ENCODE measurements at regions not wholly inside any gene's neighbourhood (a gene's known extent, or its start where the extent isn't known, plus 50 kb on each side); places are given as distances from the start of the nearest gene placed in this dataset.
"Not testable (repeated sequence)": the region's sequence is repeated elsewhere in the genome, so short reads cannot be mapped to it uniquely, and the experiment has no call there.

- DNase-seq (ENCODE audit: extremely low spot score): no peak
- H3K27ac ChIP-seq (ENCODE audit: low read depth): no peak overlapping the region
- 0% methylated on average over 1 of the region's 1 CpG for WGBS
- no peaks in the 10 kb centered on the region for H3K4me1 ChIP-seq (ENCODE audit: insufficient read depth)
- no peak overlapping the region for H3K4me3 ChIP-seq (ENCODE audit: low read depth, low read length)
- H3K36me3 ChIP-seq (ENCODE audit: insufficient read depth): no peaks in the 10 kb centered on the region
These were observed 50.6 kb upstream of the SLC44A3 start for GRCh38 chr1:94769551-94769950.

DNA sequence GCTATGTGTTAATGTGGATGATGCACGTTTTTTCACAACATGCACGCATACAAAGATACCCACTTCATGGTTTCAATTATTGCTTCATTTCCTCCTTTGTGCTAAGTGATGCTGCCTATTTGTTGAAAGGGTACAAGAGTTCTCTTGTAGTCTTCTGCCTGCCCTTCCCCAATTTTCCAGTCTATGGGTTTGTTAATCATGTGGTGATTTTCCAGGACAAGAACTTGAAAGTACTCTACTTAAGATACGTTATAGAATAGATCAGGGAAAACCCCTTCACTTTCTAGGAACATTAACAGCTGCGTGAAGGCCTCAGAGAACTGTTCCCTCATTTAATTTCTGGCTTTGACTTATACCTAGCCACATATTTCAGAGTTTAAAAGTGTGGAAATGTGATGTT is 52.1 kb upstream of the SLC44A3 start:
- no peaks in the 10 kb centered on the region for H3K4me1 ChIP-seq (ENCODE audit: insufficient read depth)
- DNase-seq (ENCODE audit: extremely low spot score): no peak
- no peak overlapping the region for H3K27ac ChIP-seq (ENCODE audit: low read depth)
- H3K4me3 ChIP-seq (ENCODE audit: low read depth, low read length): no peak overlapping the region
- 89% methylated on average over 4 of the region's 4 CpGs for WGBS
- H3K36me3 ChIP-seq (ENCODE audit: insufficient read depth): no peaks in the 10 kb centered on the region

- H3K36me3 ChIP-seq (ENCODE audit: insufficient read depth): no peaks in the 10 kb centered on the region
- 75% methylated on average over 3 of the region's 3 CpGs for WGBS
- no peak for DNase-seq (ENCODE audit: extremely low spot score)
- no peaks in the 10 kb centered on the region for H3K4me1 ChIP-seq (ENCODE audit: insufficient read depth)
- H3K4me3 ChIP-seq (ENCODE audit: low read depth, low read length): no peak overlapping the region
- no peak overlapping the region for H3K27ac ChIP-seq (ENCODE audit: low read depth)
These were observed 54.2 kb upstream of the SLC44A3 start for GRCh38 chr1:94765958-94766357.

GRCh38 chr1:94759188-94759587 is 61.0 kb upstream of the SLC44A3 start:
- Histone ChIP-seq H3K27ac (ENCODE audit: low read depth) (no peak overlapping the region), H3K4me3 (ENCODE audit: low read depth, low read length) (no peak overlapping the region), H3K36me3 (ENCODE audit: insufficient read depth) (no peaks in the 10 kb centered on the region), H3K4me1 (ENCODE audit: insufficient read depth) (peaks cover 3% of the 10 kb centered on the region)
- DNase-seq (ENCODE audit: extremely low spot score): no peak

GRCh38 chr1:94757931-94758330 is 62.2 kb upstream of the SLC44A3 start:
- Histone ChIP-seq H3K4me3 (ENCODE audit: low read depth, low read length) (no peak overlapping the region), H3K27ac (ENCODE audit: low read depth) (no peak overlapping the region), H3K36me3 (ENCODE audit: insufficient read depth) (no peaks in the 10 kb centered on the region), H3K4me1 (ENCODE audit: insufficient read depth) (peaks cover 3% of the 10 kb centered on the region)
- 41% methylated on average over 7 of the region's 7 CpGs for WGBS
- no peak for DNase-seq (ENCODE audit: extremely low spot score)

DNA sequence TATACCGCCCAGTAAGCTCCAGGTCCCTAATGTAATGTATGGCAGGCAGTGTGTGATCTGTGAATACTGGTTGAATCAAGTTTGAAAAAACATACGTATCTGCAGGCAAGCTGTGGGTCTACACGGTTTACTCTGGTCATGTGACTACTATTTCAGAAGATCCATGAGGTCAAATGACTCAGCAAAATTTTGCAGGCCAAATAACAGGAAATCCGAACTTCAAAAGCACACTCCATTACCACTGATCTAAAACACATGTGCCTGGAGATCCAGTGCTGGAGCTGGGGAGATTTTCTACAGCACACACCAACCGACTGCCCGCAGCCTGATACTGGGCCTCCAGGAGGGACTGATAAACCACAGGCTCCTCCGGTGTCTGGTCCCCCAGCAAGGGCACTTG is 64.5 kb upstream of the SLC44A3 start:
- no peak for DNase-seq (ENCODE audit: extremely low spot score)
- Histone ChIP-seq H3K36me3 (ENCODE audit: insufficient read depth) (no peaks in the 10 kb centered on the region), H3K27ac (ENCODE audit: low read depth) (no peak overlapping the region), H3K4me1 (ENCODE audit: insufficient read depth) (peaks cover 3% of the 10 kb centered on the region), H3K4me3 (ENCODE audit: low read depth, low read length) (no peak overlapping the region)
- WGBS: 48% methylated on average over 7 of the region's 7 CpGs

DNA sequence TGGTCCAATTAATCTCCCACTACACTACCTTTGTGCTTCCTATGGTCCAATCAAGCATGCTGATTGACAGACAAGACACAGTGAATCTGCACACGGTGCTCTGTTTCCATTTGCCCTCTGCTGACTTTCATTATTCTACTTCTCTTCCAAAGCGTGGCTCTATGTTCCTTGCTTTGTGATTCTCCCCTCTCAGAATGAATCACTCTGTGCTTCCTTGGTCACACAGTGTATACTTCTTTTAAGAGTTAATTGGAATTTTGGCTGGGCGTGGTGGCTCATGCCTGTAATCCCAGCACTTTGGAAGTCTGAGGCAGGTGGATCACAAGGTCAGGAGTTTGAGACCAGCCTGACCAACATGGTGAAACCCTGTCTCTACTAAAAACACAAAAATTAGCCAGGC is 65.1 kb upstream of the SLC44A3 start:
- 88% methylated on average over 3 of the region's 3 CpGs for WGBS
- DNase-seq (ENCODE audit: extremely low spot score); H3K27ac ChIP-seq (ENCODE audit: low read depth); H3K4me3 ChIP-seq (ENCODE audit: low read depth, low read length); H3K4me1 ChIP-seq (ENCODE audit: insufficient read depth); H3K36me3 ChIP-seq (ENCODE audit: insufficient read depth): not testable (repeated sequence)

GRCh38 chr1:94754570-94754969 is 65.6 kb upstream of the SLC44A3 start:
- no peak for DNase-seq (ENCODE audit: extremely low spot score)

DNA sequence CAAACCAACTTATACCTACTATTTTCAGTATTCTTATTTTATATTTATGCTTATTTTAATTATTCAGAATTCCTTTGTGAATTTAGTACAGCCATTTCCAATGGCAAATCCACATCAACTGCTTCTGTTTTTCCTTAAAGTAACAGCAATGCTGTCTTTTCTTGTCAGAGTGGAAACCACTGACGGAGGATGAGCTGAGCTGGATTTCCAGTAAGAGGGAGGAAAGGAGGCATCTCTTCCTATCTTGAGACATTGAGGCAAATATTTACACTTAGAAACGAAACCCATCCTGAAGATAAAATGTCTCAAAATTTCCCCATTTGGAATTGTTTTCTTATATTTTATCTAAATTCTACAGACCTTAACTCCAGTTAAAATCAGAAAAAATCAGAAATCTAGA is 66.1 kb upstream of the SLC44A3 start:
- no peak for DNase-seq (ENCODE audit: extremely low spot score)
- no peaks in the 10 kb centered on the region for H3K36me3 ChIP-seq (ENCODE audit: insufficient read depth)
- no peak overlapping the region for H3K4me3 ChIP-seq (ENCODE audit: low read depth, low read length)
- WGBS: 62% methylated on average over 2 of the region's 2 CpGs
- no peak overlapping the region for H3K27ac ChIP-seq (ENCODE audit: low read depth)
- peaks cover 3% of the 10 kb centered on the region for H3K4me1 ChIP-seq (ENCODE audit: insufficient read depth)

More at GRCh38 chr1:94754570-94754969, 65.6 kb upstream of the SLC44A3 start:
- Histone ChIP-seq H3K4me3 (ENCODE audit: low read depth, low read length) (no peak overlapping the region), H3K27ac (ENCODE audit: low read depth) (no peak overlapping the region), H3K36me3 (ENCODE audit: insufficient read depth) (no peaks in the 10 kb centered on the region), H3K4me1 (ENCODE audit: insufficient read depth) (peaks cover 3% of the 10 kb centered on the region)
- 66% methylated on average over 4 of the region's 4 CpGs for WGBS

DNA sequence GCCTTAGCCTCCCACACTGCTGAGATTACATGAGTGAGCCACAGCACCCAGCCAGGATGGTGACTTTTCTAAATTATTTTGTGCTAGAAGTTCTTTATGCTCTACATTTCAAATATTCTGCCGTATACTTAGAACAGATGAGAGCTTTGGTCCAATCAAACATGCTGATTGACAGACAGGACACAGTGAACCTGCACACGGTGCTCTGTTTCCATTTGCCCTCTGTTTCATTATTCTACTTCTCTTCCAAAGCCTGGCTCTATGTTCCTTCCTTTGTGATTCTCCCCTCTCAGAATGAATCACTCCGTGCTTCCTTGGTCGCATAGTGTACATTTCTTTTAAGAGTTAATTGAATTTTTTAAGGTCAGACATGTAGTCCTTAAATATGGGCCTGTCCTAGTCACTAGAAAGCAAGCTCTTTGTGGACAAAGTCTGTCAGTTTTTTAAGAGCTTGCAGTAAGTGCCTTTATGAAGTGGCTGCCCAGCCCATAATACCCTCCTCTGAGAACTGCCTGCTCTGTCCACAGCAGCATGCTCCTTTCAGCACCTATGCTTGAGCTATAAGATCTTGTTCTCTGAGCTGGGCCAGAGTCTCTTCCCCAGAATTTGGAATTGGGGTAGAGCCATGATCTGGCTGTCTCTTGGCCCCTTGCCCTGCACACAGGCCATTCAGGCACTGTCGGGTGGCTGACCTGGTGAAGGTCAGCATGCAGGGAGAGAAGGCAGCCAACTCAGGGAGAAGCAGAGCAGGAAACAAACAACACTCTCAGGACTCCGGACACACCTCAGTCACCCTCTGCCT is 66.8 kb upstream of the SLC44A3 start:
- no peak for DNase-seq (ENCODE audit: extremely low spot score)
- no peak overlapping the region for H3K4me3 ChIP-seq (ENCODE audit: low read depth, low read length)
- WGBS: 56% methylated on average over 6 of the region's 6 CpGs
- no peak overlapping the region for H3K27ac ChIP-seq (ENCODE audit: low read depth)
- peaks cover 3% of the 10 kb centered on the region for H3K4me1 ChIP-seq (ENCODE audit: insufficient read depth)
- H3K36me3 ChIP-seq (ENCODE audit: insufficient read depth): no peaks in the 10 kb centered on the region

- not testable (repeated sequence) for DNase-seq (ENCODE audit: extremely low spot score); H3K27ac ChIP-seq (ENCODE audit: low read depth); H3K4me1 ChIP-seq (ENCODE audit: insufficient read depth); H3K36me3 ChIP-seq (ENCODE audit: insufficient read depth); H3K4me3 ChIP-seq (ENCODE audit: low read depth, low read length)
- WGBS: 98% methylated on average over 5 of the region's 5 CpGs
These were observed 68.7 kb upstream of the SLC44A3 start for GRCh38 chr1:94751483-94751882.

- no peak for DNase-seq (ENCODE audit: extremely low spot score)
- Histone ChIP-seq H3K36me3 (ENCODE audit: insufficient read depth) (no peaks in the 10 kb centered on the region), H3K4me1 (ENCODE audit: insufficient read depth) (no peaks in the 10 kb centered on the region), H3K27ac (ENCODE audit: low read depth) (no peak overlapping the region), H3K4me3 (ENCODE audit: low read depth, low read length) (no peak overlapping the region)
- WGBS: 79% methylated on average over 8 of the region's 8 CpGs
These were observed 73.3 kb upstream of the SLC44A3 start for GRCh38 chr1:94746635-94747525.

- Histone ChIP-seq H3K36me3 (ENCODE audit: insufficient read depth) (no peaks in the 10 kb centered on the region), H3K27ac (ENCODE audit: low read depth) (no peak overlapping the region), H3K4me3 (ENCODE audit: low read depth, low read length) (no peak overlapping the region), H3K4me1 (ENCODE audit: insufficient read depth) (no peaks in the 10 kb centered on the region)
- no peak for DNase-seq (ENCODE audit: extremely low spot score)
These were observed 74.4 kb upstream of the SLC44A3 start for GRCh38 chr1:94745742-94746141.

- Histone ChIP-seq H3K27ac (ENCODE audit: low read depth) (no peak overlapping the region), H3K4me3 (ENCODE audit: low read depth, low read length) (no peak overlapping the region), H3K36me3 (ENCODE audit: insufficient read depth) (no peaks in the 10 kb centered on the region), H3K4me1 (ENCODE audit: insufficient read depth) (no peaks in the 10 kb centered on the region)
- 39% methylated on average over 1 of the region's 1 CpG for WGBS
- DNase-seq (ENCODE audit: extremely low spot score): peak; percentile 86
These were observed 76.3 kb upstream of the SLC44A3 start for GRCh38 chr1:94743862-94744261.

Measured in urinary bladder (tissue), 3 donors.